HG03108 (cell line): ENCODE measurements at regions not wholly inside any gene's neighbourhood (a gene's known extent, or its start where the extent isn't known, plus 50 kb on each side); places are given as distances from the start of the nearest gene placed in this dataset.

ENCODE experiments used
- ATAC-seq: cut with Tn5 transposase; IDR thresholded peaks from one replicate; pipeline ENCODE4 v1.9.1; 2021; ENCODE audit warnings: moderate library complexity; ENCODE audit not compliant: unreplicated experiment

- ATAC-seq = no peak
These were observed 84.2 kb upstream of the SALL3 start for GRCh38 chr18:78895207-78896001.

- ATAC-seq = no peak
These were observed 83.3 kb upstream of the SALL3 start for GRCh38 chr18:78896111-78896905.

GRCh38 chr18:78898066-78898465 lies 81.6 kb upstream of the SALL3 start:
- no peak for ATAC-seq

- ATAC-seq = no peak
These were observed 81.0 kb upstream of the SALL3 start for GRCh38 chr18:78898635-78899034.

GRCh38 chr18:78899241-78899640 lies 80.4 kb upstream of the SALL3 start:
- no peak for ATAC-seq

GRCh38 chr18:78900938-78901909 lies 78.4 kb upstream of the SALL3 start:
- ATAC-seq = no peak

GRCh38 chr18:78901923-78902794 lies 77.5 kb upstream of the SALL3 start:
- ATAC-seq = no peak

- ATAC-seq = no peak
These were observed 76.7 kb upstream of the SALL3 start for GRCh38 chr18:78902795-78903435.

- no peak for ATAC-seq
These were observed 76.0 kb upstream of the SALL3 start for GRCh38 chr18:78903436-78904178.

- no peak for ATAC-seq
These were observed 75.5 kb upstream of the SALL3 start for GRCh38 chr18:78904179-78904531.

- no peak for ATAC-seq
These were observed 74.3 kb upstream of the SALL3 start for GRCh38 chr18:78905334-78905733.

- no peak for ATAC-seq
These were observed 73.6 kb upstream of the SALL3 start for GRCh38 chr18:78906066-78906465.

GRCh38 chr18:78908462-78909260 lies 71.0 kb upstream of the SALL3 start:
- no peak for ATAC-seq

GRCh38 chr18:78911751-78912283 lies 67.8 kb upstream of the SALL3 start:
- no peak for ATAC-seq

- no peak for ATAC-seq
These were observed 67.3 kb upstream of the SALL3 start for GRCh38 chr18:78912336-78912735.

- no peak for ATAC-seq
These were observed 66.8 kb upstream of the SALL3 start for GRCh38 chr18:78912844-78913243.

GRCh38 chr18:78913395-78913794 lies 66.2 kb upstream of the SALL3 start:
- no peak for ATAC-seq

- no peak for ATAC-seq
These were observed 65.8 kb upstream of the SALL3 start for GRCh38 chr18:78913830-78914231.
